ENCODE measurements at regions not wholly inside any gene's neighbourhood (a gene's known extent, or its start where the extent isn't known, plus 50 kb on each side); places are given as distances from the start of the nearest gene placed in this dataset.

GRCh38 chr3:137242836-137243400 lies 285.1 kb downstream of the IL20RB start:
- WGBS (ENCODE audit: missing lambda C conversion rate): 16% methylated on average over 6 of the region's 6 CpGs
- H3K9me3 ChIP-seq: no peaks in the 10 kb centered on the region
- no peak overlapping the region for H3K4me2 ChIP-seq
- H3K27ac ChIP-seq: no peak overlapping the region
- H3K4me1 ChIP-seq: no peaks in the 10 kb centered on the region
- ATAC-seq: no peak
- H3K4me3 ChIP-seq: no peak overlapping the region
- TF ChIP-seq ELK1 (IDR thresholded peaks at IDR 0.05; ENCODE audit: low read depth, low read length) (no peak), TFCP2L1 (CRISPR knock-in tag; IDR thresholded peaks at IDR 0.05) (no peak), HOXA7 (CRISPR knock-in tag; IDR thresholded peaks at IDR 0.05) (no peak), HOXB5 (CRISPR knock-in tag; IDR thresholded peaks at IDR 0.05) (no peak), NR3C1 (IDR thresholded peaks at IDR 0.05) (no peak), HDAC2 (IDR thresholded peaks at IDR 0.05) (no peak), HOXB13 (CRISPR knock-in tag; IDR thresholded peaks at IDR 0.05; ENCODE audit: low read depth) (no peak), BHLHE40 (IDR thresholded peaks at IDR 0.05; ENCODE audit: low read depth, low read length) (no peak), E2F6 (IDR thresholded peaks at IDR 0.05; ENCODE audit: borderline replicate concordance, low read depth) (no peak), BCL3 (IDR thresholded peaks at IDR 0.05) (no peak), ZNF302 (CRISPR knock-in tag; IDR thresholded peaks at IDR 0.05) (no peak), FOXS1 (CRISPR knock-in tag; IDR thresholded peaks at IDR 0.05) (no peak), CBX8 (IDR thresholded peaks at IDR 0.05) (no peak), POLR2A (IDR thresholded peaks at IDR 0.05; ENCODE audit: low read length) (no peak), RFX5 (IDR thresholded peaks at IDR 0.05) (no peak), ZFP36 (IDR thresholded peaks at IDR 0.05; ENCODE audit: borderline replicate concordance, partially characterized antibody) (no peak)
- DNase-seq (ENCODE audit: low read depth in 1 of 2, low spot score in 1 of 2): no peak
- CTCF ChIA-PET: no interaction called here
- POLR2A ChIA-PET: no interaction called here
- FAIRE-seq: no peak

GRCh38 chr3:137246491-137246890 lies 288.7 kb downstream of the IL20RB start:
- FAIRE-seq (no peak), ATAC-seq (no peak), DNase-seq (ENCODE audit: low read depth in 1 of 2, low spot score in 1 of 2) (no peak)
- H3K4me2 ChIP-seq: no peak overlapping the region
- WGBS (ENCODE audit: missing lambda C conversion rate): 10% methylated on average over 2 of the region's 2 CpGs
- H3K4me3 ChIP-seq: no peak overlapping the region
- H3K9me3 ChIP-seq: no peaks in the 10 kb centered on the region
- H3K27ac ChIP-seq: no peak overlapping the region
- TF ChIP-seq PBX3 (IDR thresholded peaks at IDR 0.05) (no peak), HOXB5 (CRISPR knock-in tag; IDR thresholded peaks at IDR 0.05) (no peak), NPAS2 (CRISPR knock-in tag; IDR thresholded peaks at IDR 0.05; ENCODE audit: borderline replicate concordance) (no peak), SREBF2 (IDR thresholded peaks at IDR 0.05) (no peak), POLR2AphosphoS2 (conservative IDR thresholded peaks at IDR 0.05; ENCODE audit: low read length) (no peak)
- H3K4me1 ChIP-seq: no peaks in the 10 kb centered on the region
- CTCF ChIA-PET: no interaction called here
- POLR2A ChIA-PET: no interaction called here

GRCh38 chr3:137249311-137249940 lies 291.6 kb downstream of the IL20RB start:
- POLR2A ChIA-PET: no interaction called here
- DNase-seq (ENCODE audit: low read depth in 1 of 2, low spot score in 1 of 2): no peak
- H3K4me2 ChIP-seq: no peak overlapping the region
- no peak for FAIRE-seq
- CTCF ChIA-PET: no interaction called here
- no peaks in the 10 kb centered on the region for H3K4me1 ChIP-seq
- H3K9me3 ChIP-seq: no peaks in the 10 kb centered on the region
- no peak for ATAC-seq
- H3K4me3 ChIP-seq: no peak overlapping the region
- H3K27ac ChIP-seq: no peak overlapping the region
- TF ChIP-seq PBX3 (IDR thresholded peaks at IDR 0.05): no peak
- TF ChIP-seq BHLHE40 (IDR thresholded peaks at IDR 0.05; ENCODE audit: low read depth, low read length): no peak
- TF ChIP-seq CBX8 (IDR thresholded peaks at IDR 0.05): no peak
- TF ChIP-seq ZC3H11A (IDR thresholded peaks at IDR 0.05): no peak
- TF ChIP-seq ESRRA (IDR thresholded peaks at IDR 0.05; ENCODE audit: borderline replicate concordance, low read length): no peak
- no peak for TF ChIP-seq GATA3 (IDR thresholded peaks at IDR 0.05; ENCODE audit: borderline replicate concordance)
- TF ChIP-seq FOSL2 (IDR thresholded peaks at IDR 0.05): no peak
- no peak for TF ChIP-seq FOSL2 (CRISPR knock-in tag; IDR thresholded peaks at IDR 0.05)
- TF ChIP-seq NR3C1 (IDR thresholded peaks at IDR 0.05): no peak
- no peak for TF ChIP-seq FOSB (CRISPR knock-in tag; IDR thresholded peaks at IDR 0.05)
- no peak for TF ChIP-seq NFE2L2 (conservative IDR thresholded peaks at IDR 0.05; ENCODE audit: low read length)
- TF ChIP-seq MAZ (IDR thresholded peaks at IDR 0.05; ENCODE audit: borderline replicate concordance, low read depth, low read length): no peak

All from A549 (cell line).